ENCODE measurements at regions not wholly inside any gene's neighbourhood (a gene's known extent, or its start where the extent isn't known, plus 50 kb on each side); places are given as distances from the start of the nearest gene placed in this dataset.

DNA sequence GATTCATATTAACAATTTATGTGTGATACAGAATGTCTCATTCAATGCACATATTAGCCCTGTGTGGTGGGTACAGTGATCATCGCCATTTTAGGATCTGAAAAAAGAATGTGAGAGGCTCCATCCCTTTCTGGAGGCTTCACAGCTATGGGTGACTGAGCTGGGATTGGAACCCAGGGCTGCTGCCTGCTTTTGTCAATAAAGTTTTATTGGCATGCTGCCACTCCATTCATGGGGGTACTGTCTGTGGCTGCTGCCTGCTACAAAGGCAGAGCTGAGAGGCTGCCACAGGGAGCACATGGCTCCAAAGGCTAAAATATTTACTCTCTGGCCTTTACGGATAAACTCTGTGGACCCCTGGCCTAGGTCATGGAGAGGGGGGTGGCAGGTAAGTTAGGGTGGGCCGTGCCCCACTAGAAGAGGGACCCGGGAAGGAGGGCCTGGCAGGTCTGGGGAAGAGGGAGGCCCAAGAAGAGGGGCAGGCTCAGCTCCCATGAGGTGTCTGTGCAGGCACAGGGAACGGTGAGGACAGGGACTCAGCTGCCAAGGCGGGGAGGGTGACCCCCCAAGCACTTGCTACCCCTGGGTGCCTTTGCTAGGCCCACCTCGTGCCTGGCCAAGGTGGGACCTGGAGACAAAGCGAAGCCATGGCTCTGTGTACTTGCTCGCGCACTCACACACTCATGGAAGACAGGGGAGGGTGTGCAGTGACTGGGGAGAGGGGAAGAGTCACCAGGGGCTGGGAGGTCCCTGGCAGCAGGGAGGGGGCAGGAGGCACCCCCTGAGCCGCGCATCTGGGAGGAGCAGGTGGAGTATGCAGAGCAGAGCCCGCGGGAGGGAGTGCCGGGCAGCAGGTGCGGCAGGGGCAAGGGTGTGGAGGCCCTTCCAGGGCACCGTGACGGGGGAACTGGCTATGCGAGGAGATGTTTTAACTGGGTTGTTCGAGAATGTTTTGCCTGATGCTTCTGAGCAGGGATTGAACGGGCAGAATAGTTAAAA lies 335.3 kb downstream of the CTTN start:
- no peak for DNase-seq

DNA sequence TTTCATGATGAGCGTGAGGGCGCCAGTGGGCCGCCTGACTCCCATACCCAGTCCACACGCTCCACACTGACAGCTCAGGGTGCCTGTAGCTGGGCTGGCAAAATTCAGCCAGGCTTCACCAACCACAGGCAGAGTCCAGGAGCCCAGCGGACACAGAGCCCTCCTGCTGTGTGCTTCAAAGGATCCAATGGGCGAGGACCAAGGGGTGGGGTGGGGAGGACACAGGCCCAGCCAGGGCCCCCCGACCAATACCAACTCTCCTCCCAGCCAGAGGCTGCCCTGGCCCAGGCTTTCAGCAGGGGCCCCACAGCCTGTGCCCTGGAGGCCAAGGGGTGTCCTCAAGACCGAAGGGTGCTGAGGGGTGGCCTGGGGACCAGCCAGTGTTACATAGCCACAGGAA lies 336.1 kb downstream of the CTTN start:
- no peak for DNase-seq

DNA sequence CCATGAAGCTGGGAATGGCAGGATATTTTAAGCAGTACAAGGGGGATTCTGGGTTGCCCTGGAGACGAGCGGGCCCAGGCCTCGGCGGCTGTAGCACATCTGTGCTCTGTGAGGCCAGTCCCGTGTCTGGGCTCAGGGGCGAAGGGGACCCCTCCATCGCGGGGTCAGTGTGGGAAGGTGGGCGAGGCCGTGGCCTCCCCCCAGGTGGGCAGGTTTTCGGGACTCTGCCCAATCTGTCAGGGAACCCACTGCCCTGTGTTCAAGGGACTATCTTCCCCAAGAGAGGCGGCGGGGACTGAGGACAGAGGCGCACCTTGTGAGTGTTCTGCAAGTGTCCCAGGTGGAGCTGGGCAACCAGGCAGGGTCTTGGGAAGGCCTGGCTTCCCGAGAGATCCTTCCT lies 336.6 kb downstream of the CTTN start:
- DNase-seq, result no peak

DNA sequence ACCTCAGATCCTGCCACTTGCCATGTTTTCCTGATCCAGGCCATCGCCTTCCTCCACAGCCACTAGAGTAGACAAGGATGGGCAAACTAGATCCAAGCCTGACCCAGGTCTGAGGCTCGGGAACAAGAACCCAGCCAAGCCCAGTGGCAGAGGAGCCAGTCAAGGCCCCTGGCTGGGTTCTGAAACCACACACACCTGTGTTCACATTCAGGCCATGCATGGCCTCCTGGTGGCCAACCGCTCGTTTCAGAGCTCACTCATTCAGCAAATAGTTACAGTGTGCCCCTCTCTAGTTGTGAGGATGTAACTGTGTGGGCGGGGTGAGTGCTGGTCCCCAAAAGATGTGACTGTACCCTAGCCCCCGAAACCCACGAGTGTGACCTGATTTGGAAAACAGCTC lies 337.6 kb downstream of the CTTN start:
- no peak for DNase-seq

DNA sequence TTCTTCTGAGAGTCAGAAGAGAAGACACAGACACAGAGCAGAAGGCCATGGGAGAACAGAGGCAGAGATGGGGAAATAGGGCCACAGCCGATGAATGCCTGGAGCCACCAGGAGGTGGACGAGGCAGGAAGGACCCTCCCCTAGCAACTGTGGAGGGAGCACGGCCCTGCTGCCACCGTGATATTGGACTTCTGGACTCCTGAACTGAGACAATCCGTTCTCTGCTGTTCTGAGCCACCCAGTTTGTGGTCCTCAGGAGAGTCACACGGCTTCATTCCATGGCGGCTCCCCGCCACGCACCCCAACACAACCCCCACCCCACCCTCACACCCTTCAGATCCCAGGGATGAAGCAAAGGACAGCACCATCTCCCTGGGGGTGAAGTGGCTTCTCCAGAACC lies 338.1 kb downstream of the CTTN start:
- DNase-seq, result no peak

DNA sequence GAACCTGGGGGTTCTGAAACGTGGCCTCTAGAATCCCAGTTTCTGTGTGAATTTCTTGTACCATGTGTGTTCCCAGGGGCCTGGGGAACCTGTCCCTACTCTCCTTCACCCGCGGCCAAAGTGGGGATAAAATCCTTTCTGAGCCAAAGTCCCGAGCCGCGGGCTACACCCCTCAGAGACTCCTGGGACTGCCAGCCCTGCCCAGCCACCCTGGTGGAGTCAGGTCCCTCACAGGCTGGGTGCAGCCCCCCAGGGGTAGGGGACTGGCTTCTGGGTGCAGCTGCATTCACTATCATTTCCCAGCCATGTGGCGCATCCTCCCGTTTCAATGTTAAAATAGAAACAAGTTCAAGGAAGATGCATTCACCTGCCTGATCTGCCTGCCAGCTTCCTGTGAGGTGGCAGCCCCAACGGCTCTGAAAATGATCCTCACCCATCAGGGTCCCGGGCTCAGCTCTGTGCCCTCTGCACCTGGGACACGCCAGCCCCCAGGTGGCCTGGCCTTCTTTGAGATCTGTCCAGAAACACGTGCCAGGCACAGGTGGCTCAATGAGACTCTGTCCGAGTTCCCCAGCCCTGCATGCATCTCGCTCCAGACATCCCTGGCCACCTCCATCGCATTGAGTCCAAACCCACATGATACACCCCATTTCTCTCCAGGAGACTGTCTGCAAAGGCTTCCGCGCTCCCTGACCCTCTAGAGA lies 338.8 kb downstream of the CTTN start:
- DNase-seq, result no peak

DNA sequence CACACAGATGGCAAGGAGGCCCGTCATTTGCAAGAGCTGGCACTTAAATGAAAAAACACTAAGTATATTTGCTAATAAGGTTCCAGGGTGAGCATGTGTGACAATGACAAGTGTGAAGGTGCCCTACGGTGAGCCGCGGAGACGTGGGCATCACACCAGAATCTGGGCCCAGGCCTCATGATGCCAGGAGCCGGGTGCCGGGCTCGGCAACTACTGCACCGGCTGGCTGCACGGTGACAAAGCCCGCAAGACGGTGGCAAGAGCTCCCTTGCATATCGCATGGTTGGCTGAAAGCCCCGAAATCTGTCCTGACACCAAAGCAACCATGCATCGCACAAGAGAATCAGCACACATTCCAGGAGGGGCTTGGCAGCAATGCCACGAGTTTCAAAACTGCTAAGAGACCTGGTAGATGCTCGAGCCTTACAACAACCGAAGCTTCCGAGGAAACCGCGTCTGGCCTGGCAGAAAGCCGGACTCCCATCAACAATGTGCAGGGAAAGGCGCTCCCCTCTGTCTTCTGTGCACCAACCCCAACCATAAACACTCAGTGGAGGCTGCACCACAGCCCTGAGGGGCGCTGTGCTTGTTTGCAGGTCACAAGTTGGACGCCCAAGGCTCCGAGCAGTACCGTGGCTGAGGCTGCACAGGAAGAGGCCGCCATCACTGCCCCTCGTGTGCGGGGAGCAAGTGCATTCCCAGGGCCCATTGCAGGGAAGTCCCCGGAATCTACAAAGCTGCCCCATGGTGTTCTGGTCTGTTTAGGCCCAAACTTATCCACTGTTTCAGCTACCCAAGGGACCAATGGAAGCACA lies 339.7 kb downstream of the CTTN start:
- no peak for DNase-seq

DNA sequence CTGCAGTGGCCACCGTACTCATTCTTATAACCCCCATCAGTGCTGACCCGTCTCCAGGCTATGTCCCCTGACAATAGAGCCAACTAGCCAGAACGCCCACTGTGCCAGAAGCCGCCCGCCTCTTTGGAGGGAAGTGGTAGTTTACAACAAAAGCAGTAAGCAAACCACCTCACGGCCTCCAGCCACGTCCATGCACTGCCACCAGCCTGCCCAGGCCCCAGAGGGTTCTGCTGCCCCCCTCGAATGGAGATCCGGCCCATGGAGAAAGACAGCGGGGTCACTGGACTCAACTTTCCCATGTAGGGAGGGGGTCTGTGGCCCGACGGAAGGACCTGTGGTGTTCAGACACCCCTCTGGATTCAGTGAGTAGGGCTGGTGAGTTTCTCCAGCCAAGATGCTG lies 340.3 kb downstream of the CTTN start:
- no peak for DNase-seq

DNA sequence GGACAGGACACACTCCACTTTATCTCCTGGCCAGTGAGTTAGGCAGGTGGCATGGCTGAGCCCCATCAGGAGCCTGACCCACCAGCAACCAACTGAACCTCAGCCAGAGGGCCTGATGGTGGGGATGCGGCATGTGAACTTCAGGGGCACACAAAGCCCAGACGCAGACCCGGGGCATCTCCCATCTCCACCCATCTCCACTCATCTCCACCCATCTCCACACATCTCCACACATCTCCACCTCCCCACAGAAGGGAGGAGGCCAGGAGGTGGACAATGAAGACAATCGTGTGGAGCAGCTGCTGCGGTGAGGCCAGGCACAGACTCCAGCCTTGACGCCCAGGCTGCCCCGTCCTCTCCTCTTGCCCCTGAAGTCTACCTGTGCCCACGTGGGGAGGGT lies 340.8 kb downstream of the CTTN start:
- no peak for DNase-seq

DNA sequence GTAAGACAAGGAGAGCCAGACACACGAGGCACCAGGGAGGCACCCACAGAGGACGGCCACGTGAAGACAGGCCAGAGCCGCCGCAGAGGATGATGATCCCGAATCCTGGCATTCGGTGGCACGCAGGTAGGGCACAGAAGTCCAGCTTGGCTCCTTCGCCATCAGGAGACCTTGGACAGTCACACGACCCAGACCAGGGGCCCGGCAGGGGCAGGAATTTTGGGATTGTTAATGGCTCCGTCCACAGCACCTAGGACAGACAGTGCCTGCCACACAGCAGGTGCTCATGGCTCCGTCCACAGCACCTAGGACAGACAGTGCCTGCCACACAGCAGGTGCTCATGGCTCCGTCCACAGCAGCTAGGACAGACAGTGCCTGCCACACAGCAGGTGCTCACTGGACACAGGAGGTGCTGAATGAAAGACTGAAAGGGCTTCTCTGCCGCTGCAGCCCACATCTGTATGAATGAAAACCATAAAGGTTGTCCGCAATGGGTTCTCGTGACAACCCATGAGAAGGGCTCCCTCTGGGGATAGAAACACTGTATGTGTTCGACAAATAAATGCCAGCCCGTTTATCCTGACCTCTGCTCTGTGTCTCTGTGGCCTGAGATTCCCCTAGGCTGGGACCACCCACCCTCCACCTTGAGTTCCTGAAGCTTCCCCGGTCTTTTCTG lies 341.6 kb downstream of the CTTN start:
- DNase-seq, result no peak

DNA sequence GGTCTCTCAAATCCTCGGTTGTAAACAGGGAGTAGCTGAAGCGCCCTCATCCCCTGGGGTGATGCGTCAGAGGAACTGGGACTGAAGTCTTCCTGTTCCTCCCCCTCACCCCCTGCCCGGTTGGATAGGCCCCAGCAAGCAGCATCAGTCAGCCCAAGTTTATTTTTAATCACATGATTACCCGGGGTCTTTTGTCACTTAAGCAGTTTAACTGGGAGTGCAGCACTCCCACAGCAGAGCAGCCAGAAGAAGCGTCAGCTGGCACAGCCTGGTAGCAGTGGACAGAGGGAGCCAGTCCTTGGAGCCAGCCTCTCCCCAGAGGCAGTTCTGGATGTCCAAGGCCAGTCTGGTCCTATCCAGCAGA lies 342.1 kb downstream of the CTTN start:
- no peak for DNase-seq

DNA sequence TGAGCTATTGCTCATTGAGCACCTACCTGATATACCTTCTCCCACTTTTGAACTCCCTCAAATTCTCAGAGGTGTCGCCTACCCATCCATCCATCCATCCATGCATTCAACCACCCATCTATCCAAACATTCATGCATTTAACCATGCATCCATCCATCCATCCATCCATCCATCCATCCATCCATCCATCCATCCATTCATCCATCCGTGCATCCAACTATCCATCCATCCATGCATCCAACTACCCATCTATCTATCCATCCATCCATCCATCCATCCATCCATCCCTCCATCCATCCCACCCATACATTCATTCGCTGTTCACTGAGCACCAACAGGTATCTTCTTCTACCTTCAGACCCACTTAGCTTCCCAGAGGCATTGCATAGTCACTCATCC lies 342.8 kb downstream of the CTTN start:
- no peak for DNase-seq

DNA sequence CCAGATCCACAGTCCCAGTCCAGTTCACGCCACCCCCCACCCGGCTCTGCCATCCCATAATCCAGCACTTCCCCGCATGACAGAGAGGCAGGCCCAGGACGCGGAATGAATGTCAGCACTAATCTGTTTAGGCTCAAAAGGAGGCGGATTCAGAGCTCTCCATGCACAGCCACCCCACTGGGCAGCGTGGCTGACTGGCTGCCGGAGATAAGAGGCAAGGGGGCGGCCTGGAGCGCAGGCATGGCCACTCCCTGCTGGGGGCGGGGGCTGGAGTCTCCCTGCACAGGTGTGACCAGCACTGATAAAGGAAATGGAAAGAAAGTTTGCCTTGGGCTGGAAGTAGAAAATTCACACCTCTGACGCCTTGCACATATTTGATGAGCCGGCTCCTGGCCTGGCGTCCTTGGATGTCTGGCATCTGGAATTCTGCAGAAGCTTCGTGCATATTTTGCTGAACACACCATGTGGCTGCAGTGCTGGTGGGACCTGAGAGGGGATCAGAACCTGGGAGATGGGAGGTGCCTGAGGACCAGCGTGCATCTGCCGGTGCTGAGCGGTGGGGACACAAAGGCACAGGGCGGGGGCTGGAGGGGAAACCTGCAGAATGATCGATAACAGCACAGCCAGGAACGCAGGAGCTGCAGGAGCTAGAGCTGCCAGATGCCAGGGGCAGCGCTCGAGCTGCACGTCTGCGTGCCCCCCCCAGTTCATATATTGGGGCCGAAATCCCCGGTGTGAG lies 344.4 kb downstream of the CTTN start:
- no peak for DNase-seq

DNA sequence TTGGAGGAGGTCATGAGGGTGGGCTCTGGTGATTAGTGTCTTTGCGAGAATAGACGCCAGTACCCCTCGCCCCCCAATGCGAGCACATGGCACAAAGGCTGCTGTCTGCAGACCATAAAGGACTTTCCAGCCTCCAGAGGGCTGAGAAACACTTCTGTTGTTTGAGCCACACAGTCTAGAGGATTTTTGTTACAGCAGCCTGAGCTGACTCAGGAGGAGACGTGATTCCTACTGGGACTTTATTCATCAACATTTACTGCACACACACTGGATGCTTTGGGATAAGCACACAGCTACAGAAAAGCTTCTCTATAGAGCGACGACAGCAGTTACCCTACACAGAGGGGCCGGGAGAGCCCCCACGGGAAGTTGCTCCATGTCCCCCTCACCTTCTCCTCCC lies 345.0 kb downstream of the CTTN start:
- DNase-seq, result no peak

DNA sequence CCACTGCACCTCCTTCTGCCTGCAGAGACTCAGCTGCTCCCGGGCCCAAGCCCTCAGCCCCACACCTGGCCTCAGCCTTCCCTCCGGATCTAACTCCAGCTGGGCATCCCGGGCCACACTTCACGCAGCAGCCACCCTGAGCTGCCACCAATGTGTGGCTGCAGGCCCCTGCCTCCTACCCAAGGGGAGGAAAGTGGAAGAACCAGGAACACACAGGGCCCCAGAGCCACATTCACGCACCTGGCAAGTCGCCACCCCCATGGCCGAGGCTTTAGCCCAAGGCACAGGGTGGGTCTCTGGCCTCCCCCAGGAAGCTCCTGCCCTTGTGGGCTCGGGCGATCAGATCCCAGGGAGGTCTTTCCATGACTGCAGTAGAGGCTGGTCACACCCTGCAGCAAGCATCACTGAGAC lies 345.6 kb downstream of the CTTN start:
- no peak for DNase-seq

DNA sequence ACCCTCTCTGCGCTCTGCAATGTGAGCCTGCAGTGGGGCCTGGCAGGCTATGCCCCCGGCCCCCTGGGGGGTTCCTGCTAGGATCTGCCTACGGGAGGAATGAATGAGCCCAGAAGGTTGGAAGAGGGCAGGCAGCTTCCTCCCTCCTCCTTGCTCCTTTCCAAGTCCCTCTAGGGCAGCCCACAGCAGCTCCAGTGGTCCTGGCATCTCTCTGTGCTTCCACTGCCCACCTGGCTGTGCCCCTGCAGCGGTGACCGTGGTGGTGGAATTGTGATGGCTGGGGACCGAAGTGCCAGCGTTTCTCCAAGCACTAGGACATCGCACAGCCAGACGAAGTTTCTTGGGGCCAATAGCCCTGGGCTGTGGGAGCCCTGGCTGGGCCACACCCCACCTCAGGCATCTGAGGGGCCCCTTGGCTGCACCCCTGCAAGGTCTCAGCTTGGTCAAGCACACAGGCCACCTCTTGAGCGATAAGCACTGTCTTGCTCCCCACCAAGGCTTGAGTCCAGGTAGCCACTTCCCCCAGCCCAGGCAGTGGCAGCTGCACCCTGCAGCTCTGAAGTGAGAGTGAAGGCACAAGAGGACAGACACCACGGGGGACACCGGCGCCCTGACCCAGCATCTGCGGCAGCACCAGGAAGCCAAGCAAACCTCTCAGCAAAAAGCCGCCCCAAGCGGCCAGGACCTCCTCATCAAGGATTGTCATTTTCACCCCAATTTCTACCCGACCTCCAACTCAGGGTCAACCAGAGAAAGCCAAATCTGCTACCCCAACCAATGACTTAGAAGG lies 346.3 kb downstream of the CTTN start:
- DNase-seq, result no peak

DNA sequence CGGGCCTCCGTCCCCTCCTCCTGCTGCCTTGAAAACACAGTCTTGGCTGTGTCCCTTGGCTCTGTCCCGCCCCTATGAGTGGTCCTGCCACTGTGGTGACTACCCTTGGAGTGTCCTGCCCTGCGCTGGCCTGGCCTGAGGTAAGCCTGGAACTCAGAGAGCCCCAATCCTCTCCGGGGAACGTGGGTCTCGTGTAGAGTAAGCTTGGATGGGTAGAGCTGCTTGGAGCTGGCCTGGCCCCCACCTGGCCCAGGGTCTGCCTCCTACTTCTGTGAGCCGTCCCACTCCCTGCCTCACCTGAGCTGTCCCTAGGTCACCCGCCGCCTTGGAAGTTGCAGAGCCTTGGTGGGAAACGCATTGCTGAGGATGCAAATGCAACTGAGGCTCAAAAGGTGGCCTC lies 347.1 kb downstream of the CTTN start:
- no peak for DNase-seq

DNA sequence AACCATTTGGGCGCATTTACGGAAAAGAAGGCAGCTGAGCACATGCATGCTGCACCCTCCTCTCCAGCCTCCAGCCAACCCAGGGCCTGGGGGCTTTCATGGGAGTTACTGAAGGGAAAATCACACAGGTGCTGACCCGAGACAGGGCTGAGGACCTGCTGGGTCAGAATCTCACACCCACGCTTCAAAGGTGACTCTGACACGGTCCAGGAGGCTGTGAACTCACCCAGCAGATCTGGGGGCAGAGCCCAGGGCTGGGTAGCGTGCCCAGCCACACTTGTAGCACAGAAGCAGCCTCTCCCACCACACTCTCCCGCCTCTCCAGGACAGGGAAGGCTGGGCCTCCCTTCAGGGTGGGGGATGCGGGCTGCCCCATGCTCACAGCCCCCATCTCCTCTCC lies 347.6 kb downstream of the CTTN start:
- no peak for DNase-seq

DNA sequence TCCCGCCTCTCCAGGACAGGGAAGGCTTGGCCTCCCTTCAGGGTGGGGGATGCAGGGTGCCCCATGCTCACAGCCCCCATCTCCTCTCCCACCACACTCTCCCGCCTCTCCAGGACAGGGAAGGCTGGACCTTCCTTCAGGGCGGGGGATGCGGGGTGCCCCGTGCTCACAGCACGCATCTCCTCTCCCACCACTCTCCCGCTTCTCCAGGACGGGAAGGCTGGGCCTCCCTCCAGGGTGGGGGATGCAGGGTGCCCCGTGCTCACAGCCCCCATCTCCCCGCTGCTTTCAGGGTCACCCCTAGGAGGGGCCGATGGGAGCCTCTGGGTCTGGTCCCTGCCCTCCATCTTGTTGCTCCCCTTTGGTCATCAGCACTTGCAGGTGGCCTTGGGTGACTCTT lies 348.0 kb downstream of the CTTN start:
- no peak for DNase-seq

DNA sequence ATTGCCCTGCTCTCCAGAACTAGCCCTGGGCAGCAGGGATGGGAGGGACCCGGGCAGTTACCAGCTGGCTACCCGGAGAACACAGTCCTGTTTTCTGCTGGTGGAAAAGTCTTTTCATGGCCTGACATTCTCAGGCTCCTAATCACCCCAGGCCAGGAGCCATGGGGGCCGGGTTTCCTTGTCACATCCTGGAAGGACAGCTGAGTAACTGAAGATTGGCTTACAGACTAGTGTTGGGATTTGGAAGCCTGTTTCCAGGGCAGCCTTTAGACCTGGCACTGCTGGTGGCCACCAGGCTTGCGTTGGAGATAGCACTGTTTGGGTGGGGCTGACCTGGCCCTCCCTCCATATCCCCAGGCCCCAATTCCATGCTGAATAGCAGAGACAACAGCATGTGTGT lies 349.0 kb downstream of the CTTN start:
- no peak for DNase-seq

DNA sequence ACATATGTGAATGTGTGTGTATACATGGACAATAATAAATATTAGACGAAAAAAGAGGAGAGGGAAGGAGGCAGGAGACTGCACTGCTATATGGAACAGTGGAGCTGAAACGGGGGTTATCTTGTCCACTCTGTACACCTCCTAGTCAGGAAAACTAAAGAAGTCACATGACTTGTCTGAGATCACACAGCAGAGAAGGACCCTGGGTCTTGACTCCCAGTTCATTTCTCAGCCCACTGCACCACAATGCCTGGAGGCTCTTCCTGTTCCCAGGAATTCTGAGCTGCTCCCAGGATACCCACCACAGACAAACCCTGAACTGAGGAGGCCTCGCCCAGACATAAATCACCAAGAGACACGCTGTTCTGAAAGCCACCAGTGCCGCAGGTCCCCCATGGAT lies 349.6 kb downstream of the CTTN start:
- no peak for DNase-seq
